OCI-LY7 (cell line): ENCODE measurements at regions not wholly inside any gene's neighbourhood (a gene's known extent, or its start where the extent isn't known, plus 50 kb on each side); places are given as distances from the start of the nearest gene placed in this dataset.

ENCODE experiments used
- BruUV-seq: library from RNA; stranded (reverse); fragments of 400-500 nt; replicated peaks from 2 replicates; lab custom pipeline; 2021; lab: Mats Ljungman, UMichigan
- CTCF ChIA-PET: fragments of 300-600 bp; sonication (Branson Sonifier 250); formaldehyde crosslinking; loops from one replicate; lab custom pipeline; 2022; ENCODE audit warnings: antibody characterized with exemption; ENCODE audit not compliant: unreplicated experiment; lab: Charles Lee
- POLR2A ChIA-PET: fragments of 300-600 bp; sonication (Branson Sonifier 250); formaldehyde crosslinking; loops from one replicate; lab custom pipeline; 2022; ENCODE audit warnings: antibody characterized with exemption; lab: Charles Lee
- DNase-seq: peaks from one replicate; pipeline ENCODE4 v3.0.0-alpha.2; 2015; ENCODE audit warnings: low spot score
- H2AFZ ChIP-seq: fragments of 200-600 bp; sonication (generic), shearing (Covaris generic); 2 replicates; pipeline ENCODE4 v1.6.1; 2014; ENCODE audit warnings: mild to moderate bottlenecking, antibody characterized with exemption, low read length, moderate library complexity
- H3K27ac ChIP-seq: fragments of 200-600 bp; sonication (generic); 2 replicates; pipeline ENCODE4 v1.5.1; 2014; ENCODE audit warnings: mixed run types, low read depth, mild to moderate bottlenecking, moderate library complexity, low read length, inconsistent platforms; ENCODE audit not compliant: poor library complexity, severe bottlenecking
- H3K36me3 ChIP-seq: fragments of 200-600 bp; sonication (generic); 2 replicates; pipeline ENCODE4 v1.6.1; 2014; ENCODE audit warnings: mild to moderate bottlenecking, antibody characterized with exemption, low read length, moderate library complexity, mixed read lengths; ENCODE audit not compliant: insufficient read depth
- H3K4me1 ChIP-seq: fragments of 200-600 bp; sonication (generic); 2 replicates; pipeline ENCODE4 v1.5.1; 2014; ENCODE audit warnings: mild to moderate bottlenecking, low read length; ENCODE audit not compliant: insufficient read depth, poor library complexity, severe bottlenecking
- H3K4me2 ChIP-seq: fragments of 200-600 bp; sonication (generic); 2 replicates; pipeline ENCODE4 v1.6.1; 2014; ENCODE audit warnings: mild to moderate bottlenecking, low read length
- H3K4me3 ChIP-seq: fragments of 200-600 bp; sonication (generic); 2 replicates; pipeline ENCODE4 v1.5.1; 2014; ENCODE audit warnings: mild to moderate bottlenecking, low read depth, low read length; ENCODE audit not compliant: poor library complexity, severe bottlenecking
- H3K79me2 ChIP-seq: fragments of 200-600 bp; sonication (generic); 2 replicates; pipeline ENCODE4 v1.6.1; 2016; ENCODE audit warnings: low read depth, mild to moderate bottlenecking, low read length, moderate library complexity, mixed read lengths; ENCODE audit not compliant: insufficient read depth
- H3K9me2 ChIP-seq: fragments of 200-600 bp; sonication (generic); 2 replicates; pipeline ENCODE4 v1.6.1; 2016; ENCODE audit warnings: mild to moderate bottlenecking, low read length, mixed read lengths; ENCODE audit not compliant: insufficient read depth
- H3K9me3 ChIP-seq: fragments of 200-600 bp; sonication (generic); 2 replicates; pipeline ENCODE4 v1.6.1; 2014; ENCODE audit warnings: mild to moderate bottlenecking, mixed run types, low read length, mixed read lengths
- H4K20me1 ChIP-seq: fragments of 200-600 bp; sonication (generic); 2 replicates; pipeline ENCODE4 v1.6.1; 2014; ENCODE audit warnings: mild to moderate bottlenecking, antibody characterized with exemption, low read length, moderate library complexity, mixed read lengths; ENCODE audit not compliant: insufficient read depth
- EZH2phosphoT487 ChIP-seq: fragments of 200-600 bp; sonication (generic); IDR thresholded peaks from 2 replicates; pipeline ENCODE4 v1.6.1; 2018; ENCODE audit warnings: low read depth, borderline replicate concordance, mild to moderate bottlenecking, mixed run types, antibody characterized with exemption, low read length, moderate library complexity, mixed read lengths
- intact Hi-C: fragments of 100-400 bp; cut with micrococcal nuclease; formaldehyde crosslinking; loops from one replicate; pipeline ENCODE4 v1.10.0; 2022; ENCODE audit not compliant: unreplicated experiment
- TF ChIP-seq, protein P1 (sequence below): fragments of 200-600 bp; sonication (generic); conservative IDR thresholded peaks from 2 replicates; pipeline ENCODE4 v1.5.1; 2014; ENCODE audit warnings: mild to moderate bottlenecking, antibody characterized with exemption, low read length, moderate library complexity, mixed read lengths

GRCh38 chr15:68515371-68516095, 63.3 kb upstream of the CORO2B start:
- Histone ChIP-seq H3K27ac (no peak overlapping the region), H3K4me3 (no peak overlapping the region), H3K4me2 (no peak overlapping the region), H3K79me2 (no peaks in the 10 kb centered on the region), H3K9me2 (no peaks in the 10 kb centered on the region), H2AFZ (no peak overlapping the region), H4K20me1 (no peaks in the 10 kb centered on the region), H3K9me3 (peaks cover 10% of the 10 kb centered on the region; the same call in 1 of the 2 replicates), H3K36me3 (no peaks in the 10 kb centered on the region), H3K4me1 (no peaks in the 10 kb centered on the region)
- DNase-seq: no peak
- TF ChIP-seq EZH2phosphoT487: no peak
- TF ChIP-seq, protein P1, sequence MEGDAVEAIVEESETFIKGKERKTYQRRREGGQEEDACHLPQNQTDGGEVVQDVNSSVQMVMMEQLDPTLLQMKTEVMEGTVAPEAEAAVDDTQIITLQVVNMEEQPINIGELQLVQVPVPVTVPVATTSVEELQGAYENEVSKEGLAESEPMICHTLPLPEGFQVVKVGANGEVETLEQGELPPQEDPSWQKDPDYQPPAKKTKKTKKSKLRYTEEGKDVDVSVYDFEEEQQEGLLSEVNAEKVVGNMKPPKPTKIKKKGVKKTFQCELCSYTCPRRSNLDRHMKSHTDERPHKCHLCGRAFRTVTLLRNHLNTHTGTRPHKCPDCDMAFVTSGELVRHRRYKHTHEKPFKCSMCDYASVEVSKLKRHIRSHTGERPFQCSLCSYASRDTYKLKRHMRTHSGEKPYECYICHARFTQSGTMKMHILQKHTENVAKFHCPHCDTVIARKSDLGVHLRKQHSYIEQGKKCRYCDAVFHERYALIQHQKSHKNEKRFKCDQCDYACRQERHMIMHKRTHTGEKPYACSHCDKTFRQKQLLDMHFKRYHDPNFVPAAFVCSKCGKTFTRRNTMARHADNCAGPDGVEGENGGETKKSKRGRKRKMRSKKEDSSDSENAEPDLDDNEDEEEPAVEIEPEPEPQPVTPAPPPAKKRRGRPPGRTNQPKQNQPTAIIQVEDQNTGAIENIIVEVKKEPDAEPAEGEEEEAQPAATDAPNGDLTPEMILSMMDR: no peak
- intact Hi-C loops: no loop called here
- ChIA-PET POLR2A (interaction anchor here (0.6 kb wide), 1 partner anchor 18 kb away, joined by 3 read pairs; no protein-coding TSS in a partner anchor), CTCF (interaction anchor here (0.5 kb wide), 1 partner anchor 13 kb away, joined by 3 read pairs; no protein-coding TSS in a partner anchor)
- no TSS peak for BruUV-seq

DNA sequence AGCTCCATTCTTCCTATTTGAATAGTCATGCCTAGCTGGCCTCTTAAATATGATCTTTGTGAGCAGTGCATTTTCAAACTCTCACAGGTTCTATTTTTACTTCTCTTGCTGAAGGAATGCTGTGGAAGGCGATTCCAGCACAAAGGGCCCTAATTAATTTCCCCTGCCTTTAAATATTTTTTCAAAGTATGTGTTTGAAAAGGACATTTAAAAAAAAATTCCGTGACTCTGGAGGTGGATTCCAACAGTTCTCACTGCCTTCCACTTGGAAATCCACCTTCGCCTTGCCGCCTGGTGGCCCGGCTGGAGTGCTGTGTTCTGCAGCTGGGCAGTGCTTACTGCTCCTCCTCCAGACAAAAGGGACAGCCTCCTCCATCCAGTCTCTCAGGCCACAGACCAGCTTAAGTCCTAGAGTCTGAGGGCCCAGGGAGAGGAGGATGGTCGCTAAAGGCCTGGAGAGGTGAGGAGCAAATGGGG, 61.5 kb upstream of the CORO2B start:
- no TSS peak for BruUV-seq
- CTCF ChIA-PET: no interaction called here

More for the DNA sequence above, 61.5 kb upstream of the CORO2B start:
- no peaks in the 10 kb centered on the region for H3K4me1 ChIP-seq
- H3K9me2 ChIP-seq: no peaks in the 10 kb centered on the region
- H3K4me3 ChIP-seq: no peak overlapping the region
- H3K79me2 ChIP-seq: no peaks in the 10 kb centered on the region
- peaks cover 10% of the 10 kb centered on the region; the same call in 1 of the 2 replicates for H3K9me3 ChIP-seq
- no peak overlapping the region for H3K27ac ChIP-seq
- intact Hi-C loops: no loop called here
- DNase-seq: no peak
- POLR2A ChIA-PET: interaction anchor here (0.6 kb wide), 1 partner anchor 511 kb away, joined by 3 read pairs; no protein-coding TSS in a partner anchor
- H3K36me3 ChIP-seq: no peaks in the 10 kb centered on the region
- no peak overlapping the region for H3K4me2 ChIP-seq
- no peaks in the 10 kb centered on the region for H4K20me1 ChIP-seq
- TF ChIP-seq EZH2phosphoT487: no peak
- TF ChIP-seq, protein P1: no peak
- no peak overlapping the region for H2AFZ ChIP-seq
